A673 (cell line): ENCODE measurements at regions not wholly inside any gene's neighbourhood (a gene's known extent, or its start where the extent isn't known, plus 50 kb on each side); places are given as distances from the start of the nearest gene placed in this dataset.

ENCODE experiments used
- EZH2 ChIP-seq: fragments of 200-600 bp; sonication (generic); IDR thresholded peaks from 2 replicates; pipeline ENCODE4 v1.6.1; 2017; ENCODE audit warnings: borderline replicate concordance, low read depth, mild to moderate bottlenecking, mixed read lengths, antibody characterized with exemption, low read length; ENCODE audit not compliant: poor library complexity, severe bottlenecking
- TF ChIP-seq, protein P1 (sequence below): fragments of 300-800, 200-600 bp; sonication (generic); conservative IDR thresholded peaks from 2 replicates; pipeline ENCODE4 v1.5.1; 2017; ENCODE audit warnings: low read depth, mild to moderate bottlenecking, antibody characterized with exemption, low read length, moderate library complexity, mixed read lengths

DNA sequence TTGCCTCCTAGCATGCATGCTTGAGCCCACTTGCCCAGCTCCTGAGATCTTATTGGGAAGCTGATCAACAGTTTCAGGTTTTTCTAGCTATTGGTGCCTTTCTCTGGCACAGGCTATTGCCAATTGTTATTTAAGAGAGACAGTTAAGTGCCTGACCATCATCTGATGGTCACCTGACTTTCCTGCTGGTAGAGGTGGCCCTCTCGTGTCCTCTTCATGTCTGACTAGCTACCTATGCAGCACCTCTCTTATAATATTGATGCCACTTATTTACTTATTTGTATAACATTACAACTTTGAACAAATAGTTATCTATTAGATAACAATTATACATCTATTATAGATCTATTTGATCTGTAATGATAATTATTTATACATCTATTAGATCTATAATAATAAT is 205.9 kb upstream of the SEMA3D start:
- TF ChIP-seq, protein P1, sequence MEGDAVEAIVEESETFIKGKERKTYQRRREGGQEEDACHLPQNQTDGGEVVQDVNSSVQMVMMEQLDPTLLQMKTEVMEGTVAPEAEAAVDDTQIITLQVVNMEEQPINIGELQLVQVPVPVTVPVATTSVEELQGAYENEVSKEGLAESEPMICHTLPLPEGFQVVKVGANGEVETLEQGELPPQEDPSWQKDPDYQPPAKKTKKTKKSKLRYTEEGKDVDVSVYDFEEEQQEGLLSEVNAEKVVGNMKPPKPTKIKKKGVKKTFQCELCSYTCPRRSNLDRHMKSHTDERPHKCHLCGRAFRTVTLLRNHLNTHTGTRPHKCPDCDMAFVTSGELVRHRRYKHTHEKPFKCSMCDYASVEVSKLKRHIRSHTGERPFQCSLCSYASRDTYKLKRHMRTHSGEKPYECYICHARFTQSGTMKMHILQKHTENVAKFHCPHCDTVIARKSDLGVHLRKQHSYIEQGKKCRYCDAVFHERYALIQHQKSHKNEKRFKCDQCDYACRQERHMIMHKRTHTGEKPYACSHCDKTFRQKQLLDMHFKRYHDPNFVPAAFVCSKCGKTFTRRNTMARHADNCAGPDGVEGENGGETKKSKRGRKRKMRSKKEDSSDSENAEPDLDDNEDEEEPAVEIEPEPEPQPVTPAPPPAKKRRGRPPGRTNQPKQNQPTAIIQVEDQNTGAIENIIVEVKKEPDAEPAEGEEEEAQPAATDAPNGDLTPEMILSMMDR = no peak
- no peak for TF ChIP-seq EZH2
